ENCODE measurements at regions not wholly inside any gene's neighbourhood (a gene's known extent, or its start where the extent isn't known, plus 50 kb on each side); places are given as distances from the start of the nearest gene placed in this dataset.
"Not testable (repeated sequence)": the region's sequence is repeated elsewhere in the genome, so short reads cannot be mapped to it uniquely, and the experiment has no call there.

DNA sequence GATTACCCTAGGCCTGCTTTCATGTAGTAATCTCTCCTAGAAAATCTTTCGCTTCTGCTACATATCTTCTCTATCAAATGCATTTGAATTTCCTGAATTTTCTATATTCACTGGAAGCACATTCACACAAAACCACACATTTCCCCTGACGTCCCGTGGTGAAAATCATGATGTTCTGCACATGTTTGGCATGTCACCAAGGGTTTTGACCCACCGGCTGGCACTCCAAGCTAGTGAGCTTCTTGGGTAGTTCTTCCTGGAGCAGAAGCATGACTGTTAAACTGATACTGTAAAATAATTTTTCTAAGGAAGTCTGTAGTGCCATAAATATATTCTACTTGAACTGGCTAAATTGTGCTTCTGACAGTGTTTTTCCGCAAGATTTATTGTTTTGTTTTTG, 510.1 kb upstream of the SLC8A1 start:
- no peak for DNase-seq

GRCh38 chr2:40964509-40965250, 512.8 kb upstream of the SLC8A1 start:
- DNase-seq: no peak

- DNase-seq: no peak
Observed at GRCh38 chr2:40967451-40967850, 515.6 kb upstream of the SLC8A1 start.

DNA sequence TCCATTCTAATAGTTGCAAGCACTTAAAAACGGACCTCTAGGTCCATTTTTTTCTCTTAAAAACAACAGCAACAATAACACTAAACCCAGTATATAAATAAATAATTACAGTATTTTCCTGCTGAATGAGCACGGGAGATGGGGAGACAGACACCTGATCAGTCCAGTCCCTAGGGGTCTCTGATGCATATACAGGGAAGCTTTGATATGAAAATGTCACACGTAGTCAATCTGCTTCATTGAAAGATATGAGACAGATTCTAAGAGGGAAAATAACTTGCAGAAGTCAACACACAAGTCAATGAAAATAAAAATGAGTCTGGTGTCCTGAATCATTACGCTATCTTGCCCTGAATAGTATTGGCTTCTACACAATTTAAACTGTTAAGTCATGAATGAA, 523.3 kb upstream of the SLC8A1 start:
- no peak for DNase-seq

DNA sequence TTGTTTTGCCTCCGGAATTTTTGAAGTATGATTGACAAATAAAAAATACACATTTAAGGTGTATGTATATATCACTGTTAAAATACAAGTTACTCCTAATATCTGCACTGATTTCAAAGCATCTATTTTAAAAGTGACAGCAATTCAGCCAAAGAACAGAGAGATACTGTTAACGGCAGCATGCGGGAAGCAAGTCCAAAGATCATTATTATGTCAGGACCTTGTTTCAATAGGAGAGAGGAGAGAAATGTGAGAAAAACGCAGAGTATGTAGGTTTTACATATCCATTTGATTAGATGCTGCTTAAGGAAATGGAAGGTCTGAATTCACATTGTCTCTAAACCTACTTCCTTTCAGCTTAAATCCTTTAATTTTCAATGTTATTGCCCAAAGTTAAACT, 545.5 kb upstream of the SLC8A1 start:
- DNase-seq: no peak

GRCh38 chr2:41000374-41000773, 548.5 kb upstream of the SLC8A1 start:
- DNase-seq: no peak

GRCh38 chr2:41000906-41001305, 549.0 kb upstream of the SLC8A1 start:
- DNase-seq: no peak

DNA sequence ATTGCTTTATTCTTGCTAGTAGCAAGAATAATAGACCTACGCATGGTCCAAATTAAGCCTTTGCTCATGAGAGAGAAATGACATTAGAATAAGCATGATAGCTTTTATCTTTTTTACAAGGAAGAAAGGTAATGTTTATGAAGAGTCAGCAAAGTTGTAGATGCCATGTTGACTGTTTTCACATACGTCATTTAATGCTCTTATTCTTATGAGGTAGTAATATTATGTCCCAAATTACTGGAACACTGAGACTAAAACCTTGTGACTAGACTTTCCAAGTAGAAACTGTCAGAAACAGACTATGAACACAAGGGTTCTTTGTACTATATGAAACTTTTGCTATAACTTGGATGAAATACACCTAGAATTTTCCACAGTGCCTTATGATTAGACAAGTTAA, 552.8 kb upstream of the SLC8A1 start:
- no peak for DNase-seq

- no peak for DNase-seq
Observed at GRCh38 chr2:41020358-41020757, 568.5 kb upstream of the SLC8A1 start.

DNA sequence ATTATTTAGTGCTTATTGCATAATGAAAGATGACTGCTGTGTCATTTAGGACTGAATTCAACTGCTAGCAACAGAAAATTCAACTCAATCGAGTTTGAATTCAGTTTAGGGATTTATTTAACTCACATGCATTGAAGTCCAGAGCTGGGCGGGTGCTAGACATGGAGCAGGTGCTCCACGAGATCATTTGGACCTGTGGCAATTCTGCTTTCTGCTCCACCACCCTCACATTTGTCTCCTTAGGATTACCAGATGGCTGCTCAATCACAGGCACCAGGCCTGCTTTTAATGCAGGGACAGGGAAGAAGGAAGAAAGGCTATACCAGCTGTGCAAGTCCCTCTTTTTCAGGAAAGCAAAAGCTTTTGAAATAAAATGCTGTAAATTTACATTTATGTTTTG, 572.9 kb upstream of the SLC8A1 start:
- DNase-seq: no peak

- DNase-seq: no peak
Observed at GRCh38 chr2:41026613-41027012, 574.7 kb upstream of the SLC8A1 start.

DNA sequence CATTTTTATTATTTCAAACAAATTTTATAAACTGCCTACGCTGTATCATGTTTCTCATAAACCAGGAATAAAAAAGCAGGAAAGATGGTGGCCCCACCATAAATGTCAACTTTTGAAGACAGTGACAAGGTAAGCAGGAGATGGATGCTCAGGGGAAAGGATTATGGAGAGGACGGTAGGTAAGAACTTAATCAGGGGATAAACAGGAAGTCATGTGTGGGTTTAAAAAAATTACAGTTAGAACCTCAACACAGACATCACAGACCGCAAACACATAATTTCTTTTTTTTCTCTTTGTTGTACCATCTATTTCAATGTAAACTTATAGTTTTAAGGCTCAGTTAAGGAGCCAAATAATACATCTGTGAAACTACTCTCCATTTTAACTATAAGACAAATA, 575.2 kb upstream of the SLC8A1 start:
- DNase-seq: no peak

DNA sequence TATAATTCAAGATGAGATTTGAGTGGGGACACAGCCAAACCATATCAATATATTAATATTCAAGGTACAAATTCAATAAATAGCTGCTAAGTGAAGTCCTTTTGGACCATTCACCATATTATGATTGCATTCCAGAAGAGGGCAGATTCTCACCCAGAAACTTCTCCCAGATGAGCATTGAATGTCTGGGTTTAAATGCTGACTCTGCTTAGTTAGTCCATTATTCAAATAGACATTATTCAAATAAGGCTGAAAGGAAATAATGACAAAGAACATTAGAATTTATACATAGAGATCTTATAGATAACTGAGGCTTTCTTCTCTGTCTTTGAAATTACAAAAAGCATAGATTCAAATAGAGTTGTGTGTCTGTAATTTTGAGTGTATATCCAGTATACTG, 579.4 kb upstream of the SLC8A1 start:
- DNase-seq: no peak

DNA sequence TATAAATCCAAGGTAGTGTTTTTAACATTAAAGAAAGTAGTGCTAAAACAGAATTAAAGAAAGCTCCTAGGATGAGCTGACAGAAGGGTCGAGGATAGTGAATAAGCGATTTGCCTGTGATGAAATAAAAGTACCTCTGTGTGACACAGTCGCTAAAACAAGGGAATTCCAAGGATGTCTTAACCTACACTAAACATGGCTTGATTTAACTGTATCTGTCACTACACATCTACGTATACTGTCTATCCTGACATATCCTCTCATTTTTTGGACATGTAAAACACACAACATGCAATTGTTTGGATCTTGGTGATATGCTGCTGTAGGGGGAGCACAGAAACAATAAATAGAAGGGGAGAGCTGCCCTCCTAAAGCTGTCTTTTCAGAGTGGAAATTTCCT, 580.8 kb upstream of the SLC8A1 start:
- no peak for DNase-seq

- no peak for DNase-seq
Observed at GRCh38 chr2:41033127-41033526, 581.2 kb upstream of the SLC8A1 start.

DNA sequence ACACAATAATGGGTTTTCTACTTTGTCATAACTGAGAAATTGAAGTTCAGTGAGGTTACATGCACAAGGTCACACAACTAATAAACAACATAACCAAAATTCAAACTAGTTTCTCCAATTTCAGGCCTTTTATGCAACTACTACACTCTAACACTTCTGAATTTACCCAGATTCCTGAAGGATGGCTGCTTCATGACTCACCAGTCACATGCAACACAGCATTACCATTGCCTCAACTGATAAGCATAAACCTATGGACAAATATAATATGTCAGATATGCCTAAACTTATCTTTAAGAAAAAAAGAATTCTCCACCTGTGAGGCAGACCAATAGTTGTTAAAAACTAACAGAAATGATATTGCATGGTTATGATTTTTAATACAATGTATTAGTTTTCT, 586.5 kb upstream of the SLC8A1 start:
- DNase-seq: no peak

- DNase-seq: not testable (repeated sequence)
Observed at GRCh38 chr2:41039750-41040149, 587.9 kb upstream of the SLC8A1 start.

DNA sequence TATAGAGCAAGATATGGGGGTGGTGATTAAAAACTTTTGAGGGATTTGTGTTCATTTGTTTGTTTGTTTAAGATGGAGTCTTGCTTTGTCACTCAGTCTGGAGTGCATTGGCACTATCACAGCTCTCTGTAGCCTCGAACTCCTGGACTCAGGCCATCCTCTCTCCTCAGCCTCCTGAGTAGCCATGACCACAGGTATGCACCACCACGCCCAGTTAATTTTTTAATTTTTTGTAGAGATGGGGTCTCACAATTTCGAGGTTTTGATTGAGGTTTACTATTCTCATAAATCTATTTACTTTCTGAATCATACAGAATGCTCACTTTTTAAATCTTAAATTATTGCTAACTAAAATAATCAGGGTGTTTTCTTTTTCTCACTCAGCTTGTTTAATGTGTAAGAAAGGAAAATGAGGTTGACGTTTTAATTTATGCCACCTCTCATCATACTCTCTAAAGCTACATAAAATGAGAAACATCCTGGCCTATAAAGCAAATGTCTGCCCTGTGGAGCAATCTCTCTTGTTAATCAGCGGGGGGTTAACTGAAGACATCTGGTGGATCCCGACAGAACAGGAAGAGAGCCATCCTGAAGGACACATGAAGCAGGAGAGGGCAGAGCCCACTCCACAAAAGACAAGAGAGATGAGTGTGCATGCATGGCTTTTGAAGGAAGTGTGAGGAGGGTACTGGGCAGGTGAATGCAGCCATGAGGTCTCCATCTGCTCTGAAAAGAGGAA, 589.1 kb upstream of the SLC8A1 start:
- no peak for DNase-seq

GRCh38 chr2:41042343-41042742, 590.5 kb upstream of the SLC8A1 start:
- no peak for DNase-seq

GRCh38 chr2:41061356-41061755, 609.5 kb upstream of the SLC8A1 start:
- DNase-seq: no peak

GRCh38 chr2:41062336-41062735, 610.4 kb upstream of the SLC8A1 start:
- DNase-seq: no peak

- no peak for DNase-seq
Observed at GRCh38 chr2:41066168-41066567, 614.3 kb upstream of the SLC8A1 start.

DNA sequence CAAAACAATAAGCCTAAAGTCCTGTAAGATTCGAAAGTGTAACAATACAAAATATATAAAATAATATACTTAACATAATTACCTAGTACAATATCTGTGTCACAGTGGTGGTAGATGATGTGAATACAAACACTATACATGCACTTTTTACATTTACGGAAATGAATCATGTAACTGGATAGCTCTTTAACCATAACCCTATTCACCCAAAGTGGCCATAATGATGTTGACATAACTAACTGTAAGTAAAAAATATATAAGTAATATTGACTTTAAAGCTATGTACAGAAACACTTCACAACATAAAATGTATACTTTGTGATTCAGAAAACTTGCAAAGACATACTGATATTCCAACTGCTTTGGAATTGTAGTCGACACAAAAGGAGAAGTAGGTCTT, 616.9 kb upstream of the SLC8A1 start:
- no peak for DNase-seq

DNA sequence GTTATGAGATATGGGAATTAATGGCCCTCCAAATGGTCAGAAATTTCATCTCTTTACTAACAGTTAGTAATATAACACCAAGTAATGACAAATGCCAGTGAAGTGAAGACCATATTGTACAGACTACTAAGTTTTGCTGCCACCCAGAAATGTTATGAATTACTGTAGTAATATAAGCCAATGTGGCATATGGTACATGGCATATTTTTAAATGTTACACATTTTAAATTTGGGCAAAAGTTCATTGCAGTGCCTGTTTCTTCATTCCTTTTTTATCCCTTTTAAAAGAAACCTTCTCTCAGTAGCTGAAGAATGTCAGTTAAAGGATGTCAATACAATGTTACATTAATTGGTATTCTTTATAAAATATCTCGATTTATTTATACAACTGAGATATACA, 626.5 kb upstream of the SLC8A1 start:
- DNase-seq: no peak

DNA sequence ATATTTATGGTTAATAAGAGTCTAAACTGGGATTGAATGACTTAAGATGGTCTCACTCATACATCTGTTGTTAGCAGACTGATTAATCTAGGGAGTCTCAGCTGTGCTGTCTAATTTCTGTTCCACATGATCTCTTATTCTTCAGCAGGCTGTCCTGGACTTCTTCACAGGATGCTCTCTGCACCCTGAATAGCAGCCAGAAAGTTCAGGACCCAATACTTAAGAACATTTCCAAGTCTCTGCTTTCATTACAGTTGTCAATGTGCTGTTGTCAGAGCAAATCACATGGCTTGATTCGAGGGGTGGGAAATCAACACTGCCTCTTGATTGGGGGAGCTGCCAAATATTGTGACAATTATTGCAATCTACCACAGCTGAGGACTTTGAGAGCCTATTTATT, 627.1 kb upstream of the SLC8A1 start:
- no peak for DNase-seq
